H1 (cell line): ENCODE measurements at regions not wholly inside any gene's neighbourhood (a gene's known extent, or its start where the extent isn't known, plus 50 kb on each side); places are given as distances from the start of the nearest gene placed in this dataset.
A peak's percentile ranks its signal among the peaks of the same experiment; 100 is the strongest.

Experiments used
- CTCF ChIA-PET: fragments of 300-600 bp; sonication (Branson Sonifier 250); formaldehyde crosslinking; loops from one replicate; lab custom pipeline; 2021; ENCODE audit not compliant: partially characterized antibody; lab: Charles Lee
- POLR2A ChIA-PET: fragments of 300-600 bp; sonication (Branson Sonifier 250); formaldehyde crosslinking; loops from one replicate; lab custom pipeline; 2021; ENCODE audit warnings: inconsistent platforms; ENCODE audit not compliant: partially characterized antibody; lab: Charles Lee
- DNase-seq, 2 experiments: peaks; one replicate each; pipeline versions ENCODE4 v3.0.0 to v3.0.0-alpha.2; 2010 to 2022; ENCODE audit warnings: low spot score in 2 of 2, low read depth in 1 of 2, mixed read lengths in 1 of 2
- FAIRE-seq: peaks from 2 replicates; lab custom pipeline; 2011; peaks lifted over from hg19 to GRCh38; lab: Jason Lieb, UNC
- H2AFZ ChIP-seq: 2 replicates; pipeline ENCODE4 v1.8.1; 2012; ENCODE audit warnings: low read length, inconsistent platforms
- H2AK5ac ChIP-seq: 2 replicates; pipeline ENCODE4 v1.6.1; 2013; ENCODE audit warnings: low read depth, low read length
- H2BK120ac ChIP-seq: replicated peaks from 2 replicates; pipeline ENCODE3; 2013; ENCODE audit warnings: low read depth, low read length, inconsistent platforms
- H2BK12ac ChIP-seq: 2 replicates; pipeline ENCODE4 v1.6.1; 2013; ENCODE audit warnings: low read depth, low read length
- H2BK15ac ChIP-seq: 2 replicates; pipeline ENCODE4 v1.6.1; 2013; ENCODE audit warnings: low read length
- H2BK20ac ChIP-seq: 2 replicates; pipeline ENCODE4 v1.6.1; 2013; ENCODE audit warnings: low read length
- H2BK5ac ChIP-seq: 2 replicates; pipeline ENCODE4 v1.6.1; 2013; ENCODE audit warnings: low read depth, low read length
- H3K14ac ChIP-seq: 2 replicates; pipeline ENCODE4 v1.6.1; 2013; ENCODE audit warnings: inconsistent platforms; ENCODE audit not compliant: insufficient read length
- H3K18ac ChIP-seq: 2 replicates; pipeline ENCODE4 v1.6.1; 2013; ENCODE audit warnings: low read length; ENCODE audit errors: extremely low read depth
- H3K23ac ChIP-seq: 2 replicates; pipeline ENCODE4 v1.6.1; 2013; ENCODE audit warnings: inconsistent platforms; ENCODE audit not compliant: insufficient read length
- H3K23me2 ChIP-seq: 2 replicates; pipeline ENCODE4 v1.6.1; 2013; ENCODE audit warnings: low read depth, low read length
- H3K27ac ChIP-seq: 2 replicates; pipeline ENCODE4 v1.6.1; 2011; ENCODE audit warnings: low read depth, low read length, inconsistent platforms
- H3K27me3 ChIP-seq, 4 experiments: replicated peaks in 1 of 4; 1 replicate in 1 of 4; 2 replicates in 3 of 4; pipeline versions ENCODE4 v1.6.1 to v1.8.1; 2011 to 2013; ENCODE audit warnings: low read length in 3 of 4, mild to moderate bottlenecking in 3 of 4, inconsistent platforms in 2 of 4, mixed read lengths in 2 of 4, moderate library complexity in 1 of 4; ENCODE audit not compliant: control insufficient read depth in 3 of 4, insufficient read depth in 3 of 4; ENCODE audit errors: extremely low read depth in 1 of 4
- H3K36me3 ChIP-seq, 4 experiments: 2 replicates each; pipeline versions ENCODE4 v1.6.1 to v1.8.1; 2011 to 2013; ENCODE audit warnings: mild to moderate bottlenecking in 4 of 4, low read length in 3 of 4, moderate library complexity in 2 of 4, control low read depth in 1 of 4, inconsistent platforms in 1 of 4; ENCODE audit not compliant: insufficient read depth in 4 of 4, control insufficient read depth in 2 of 4
- H3K4ac ChIP-seq: replicated peaks from 2 replicates; pipeline ENCODE3; 2013; ENCODE audit warnings: low read length, low read depth, mixed read lengths, inconsistent platforms; ENCODE audit not compliant: insufficient read length
- H3K4me1 ChIP-seq, 4 experiments: replicated peaks in 1 of 4; 1 replicate in 1 of 4; 2 replicates in 3 of 4; pipeline versions ENCODE4 v1.6.1 to v1.8.1; 2011 to 2013; ENCODE audit warnings: low read length in 3 of 4, inconsistent platforms in 2 of 4, mixed read lengths in 1 of 4; ENCODE audit not compliant: insufficient read depth in 4 of 4, control insufficient read depth in 3 of 4
- H3K4me2 ChIP-seq, 2 experiments: 2 replicates each; pipeline versions ENCODE4 v1.6.1 to v1.8.1; 2011 to 2013; ENCODE audit warnings: low read depth in 2 of 2, low read length in 2 of 2, control low read depth in 1 of 2, inconsistent platforms in 1 of 2, mild to moderate bottlenecking in 1 of 2; ENCODE audit not compliant: insufficient read depth in 1 of 2
- H3K4me3 ChIP-seq, 4 experiments: fragments of 200-600, 300-600 bp in 1 of 4; sonication (generic), shearing (Covaris generic), sonication (Bioruptor Twin) in 1 of 4; 2 replicates each; pipeline versions ENCODE4 v1.5.1 to v1.8.1; 2011 to 2016; ENCODE audit warnings: low read length in 4 of 4, low read depth in 3 of 4, control low read depth in 2 of 4, inconsistent platforms in 2 of 4, mild to moderate bottlenecking in 2 of 4, mixed read lengths in 1 of 4, moderate library complexity in 1 of 4; ENCODE audit not compliant: insufficient read depth in 2 of 4; ENCODE audit errors: extremely low read depth in 1 of 4
- H3K56ac ChIP-seq: replicated peaks from 2 replicates; pipeline ENCODE3; 2013; ENCODE audit warnings: low read depth, mild to moderate bottlenecking, mixed read lengths, low read length, inconsistent platforms; ENCODE audit not compliant: insufficient read length
- H3K79me1 ChIP-seq: 2 replicates; pipeline ENCODE4 v1.6.1; 2013; ENCODE audit warnings: low read depth, low read length, control low read depth
- H3K79me2 ChIP-seq, 2 experiments: 2 replicates each; pipeline versions ENCODE4 v1.6.1 to v1.8.1; 2012 to 2013; ENCODE audit warnings: low read length in 2 of 2, mild to moderate bottlenecking in 2 of 2, inconsistent platforms in 1 of 2; ENCODE audit not compliant: insufficient read depth in 2 of 2, control insufficient read depth in 1 of 2
- H3K9ac ChIP-seq, 4 experiments: replicated peaks in 1 of 4; 1 replicate in 1 of 4; 2 replicates in 3 of 4; pipeline versions ENCODE4 v1.6.1 to v1.8.1; 2011 to 2013; ENCODE audit warnings: low read depth in 3 of 4, low read length in 3 of 4, control low read depth in 2 of 4, mild to moderate bottlenecking in 2 of 4, moderate library complexity in 2 of 4, inconsistent platforms in 1 of 4; ENCODE audit errors: extremely low read depth in 1 of 4
- H3K9me3 ChIP-seq, 2 experiments: 2 replicates each; pipeline versions ENCODE4 v1.6.1 to v1.8.1; 2012 to 2013; ENCODE audit warnings: mild to moderate bottlenecking in 2 of 2, moderate library complexity in 2 of 2, control low read depth in 1 of 2, inconsistent platforms in 1 of 2, low read depth in 1 of 2, low read length in 1 of 2, mixed read lengths in 1 of 2; ENCODE audit not compliant: insufficient read depth in 2 of 2
- H4K20me1 ChIP-seq, 2 experiments: replicated peaks in 1 of 2; 2 replicates each; pipeline versions ENCODE3 to v1.8.1; 2011 to 2013; ENCODE audit warnings: inconsistent platforms in 2 of 2, low read length in 2 of 2, mild to moderate bottlenecking in 1 of 2; ENCODE audit not compliant: insufficient read depth in 2 of 2, control insufficient read depth in 1 of 2
- H4K5ac ChIP-seq: 2 replicates; pipeline ENCODE4 v1.6.1; 2013; ENCODE audit warnings: low read length, low read depth, mixed read lengths, inconsistent platforms; ENCODE audit not compliant: insufficient read length
- H4K8ac ChIP-seq: 2 replicates; pipeline ENCODE4 v1.8.0; 2013; ENCODE audit warnings: mild to moderate bottlenecking, moderate library complexity, low read length, inconsistent platforms; ENCODE audit not compliant: insufficient read depth; ENCODE audit errors: extremely low read depth
- H4K91ac ChIP-seq: replicated peaks from 2 replicates; pipeline ENCODE3; 2013; ENCODE audit warnings: low read length, mixed read lengths, inconsistent platforms; ENCODE audit not compliant: insufficient read length
- ASH2L ChIP-seq: fragments of 200-600, 300-600 bp; sonication (generic); IDR thresholded peaks from one replicate; pipeline ENCODE4 v1.7.1; 2017; ENCODE audit warnings: low read length
- BCL11A ChIP-seq, 2 experiments: IDR thresholded peaks; one replicate each; pipeline ENCODE4 v1.6.1; 2011; ENCODE audit warnings: low read depth in 2 of 2, low read length in 2 of 2, mild to moderate bottlenecking in 2 of 2
- JUN ChIP-seq: IDR thresholded peaks from 2 replicates; pipeline ENCODE4 v1.6.1; 2011; ENCODE audit warnings: low read depth, mild to moderate bottlenecking, improper control_type of control experiment, low read length
- POLR2AphosphoS5 ChIP-seq: IDR thresholded peaks from 2 replicates; pipeline ENCODE4 v1.6.1; 2011; ENCODE audit warnings: low read depth, low read length
- RFX5 ChIP-seq: IDR thresholded peaks from 2 replicates; pipeline ENCODE4 v1.6.1; 2011; ENCODE audit warnings: low read depth, low read length, improper control_type of control experiment, borderline replicate concordance
- SRF ChIP-seq: IDR thresholded peaks from 2 replicates; pipeline ENCODE4 v1.6.1; 2011; ENCODE audit warnings: mild to moderate bottlenecking, low read depth, low read length, moderate library complexity
- TAF1 ChIP-seq: IDR thresholded peaks from 2 replicates; pipeline ENCODE4 v1.6.1; 2011; ENCODE audit warnings: mild to moderate bottlenecking, low read depth, low read length
- TAF7 ChIP-seq: optimal IDR thresholded peaks from 2 replicates; pipeline ENCODE3; 2011; ENCODE audit warnings: low read depth, mild to moderate bottlenecking, inconsistent platforms, low read length, moderate library complexity, borderline replicate concordance
- WGBS, 2 experiments: shearing (Covaris generic) in 1 of 2; methylation state at CpG; one replicate each; pipeline versions ENCODE4 v1.1.6 to v1.1.7; 2013 to 2015; ENCODE audit warnings: low lambda C conversion rate in 2 of 2, mixed read lengths in 2 of 2, inconsistent platforms in 1 of 2, low coverage in 1 of 2, missing lambda C conversion rate in 1 of 2; ENCODE audit not compliant: insufficient replicate concordance in 2 of 2, insufficient coverage in 1 of 2, insufficient read length in 1 of 2; ENCODE audit errors: extremely low coverage in 1 of 2, missing lambda C conversion rate in 1 of 2; 5-methylcytosine and 5-hydroxymethylcytosine counted together
- TF ChIP-seq, protein P1 (sequence below): IDR thresholded peaks from 2 replicates; pipeline ENCODE4 v1.6.1; 2011; ENCODE audit warnings: low read depth, mild to moderate bottlenecking, low read length; ENCODE audit not compliant: insufficient read depth

DNA sequence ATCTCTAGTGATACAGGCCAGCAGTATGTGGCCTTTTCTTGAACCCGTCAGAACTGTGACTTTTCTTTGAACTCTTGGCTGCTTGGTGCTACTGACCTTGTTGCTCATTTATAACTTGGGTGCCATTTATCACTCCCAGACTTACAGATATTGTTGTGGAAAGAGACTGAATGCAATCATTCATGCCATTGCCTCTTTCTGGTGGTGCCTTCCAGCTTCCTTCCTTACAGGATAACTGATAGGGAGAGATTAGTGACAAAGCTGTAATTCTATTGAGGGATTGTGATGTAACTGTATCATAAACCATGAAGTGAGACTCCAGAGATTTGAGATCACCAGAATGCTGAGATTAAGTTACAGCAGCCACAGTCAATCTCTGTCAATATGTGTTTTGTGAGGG lies 256.5 kb downstream of the USP25 start:
- FAIRE-seq (no peak), DNase-seq (no peak)
- H3K27me3 ChIP-seq: no peaks in the 10 kb centered on the region
- H2BK5ac ChIP-seq: no peak overlapping the region
- H3K14ac ChIP-seq: no peak overlapping the region
- H2BK120ac ChIP-seq: no peak overlapping the region
- H3K18ac ChIP-seq: no peak overlapping the region
- H3K36me3 ChIP-seq: no peaks in the 10 kb centered on the region
- no peak for TF ChIP-seq ASH2L
- TF ChIP-seq BCL11A (IDR thresholded peaks at IDR 0.05; ENCODE audit: low read depth in 2 of 2, low read length in 2 of 2): no peak
- TF ChIP-seq SRF: no peak
- TF ChIP-seq, protein P1, sequence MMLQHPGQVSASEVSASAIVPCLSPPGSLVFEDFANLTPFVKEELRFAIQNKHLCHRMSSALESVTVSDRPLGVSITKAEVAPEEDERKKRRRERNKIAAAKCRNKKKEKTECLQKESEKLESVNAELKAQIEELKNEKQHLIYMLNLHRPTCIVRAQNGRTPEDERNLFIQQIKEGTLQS: no peak
- no peak for TF ChIP-seq JUN
- no peak for TF ChIP-seq TAF1
- no peak for TF ChIP-seq RFX5
- TF ChIP-seq TAF7: no peak
- no peak for TF ChIP-seq POLR2AphosphoS5
- H3K4me2 ChIP-seq: no peak overlapping the region
- H3K79me1 ChIP-seq: no peaks in the 10 kb centered on the region
- H4K91ac ChIP-seq: no peak overlapping the region
- H3K4me1 ChIP-seq: no peaks in the 10 kb centered on the region
- CTCF ChIA-PET: no interaction called here
- H3K23ac ChIP-seq: no peak overlapping the region
- no peak overlapping the region for H3K4ac ChIP-seq
- no peaks in the 10 kb centered on the region for H3K23me2 ChIP-seq
- H2AK5ac ChIP-seq: no peak overlapping the region
- H2AFZ ChIP-seq: peak overlapping the region; percentile 59; the same call in 1 of the 2 replicates
- no peak overlapping the region for H3K9ac ChIP-seq
- no peak overlapping the region for H4K5ac ChIP-seq
- H3K56ac ChIP-seq: no peak overlapping the region
- 100% methylated on average over 1 of the region's 1 CpG; no CpG with 5 or more reads in 1 of the 2 experiments for WGBS, 2 experiments
- H2BK12ac ChIP-seq: no peak overlapping the region
- H4K20me1 ChIP-seq: no peaks in the 10 kb centered on the region
- H4K8ac ChIP-seq: no peak overlapping the region
- H3K27ac ChIP-seq: no peak overlapping the region
- no peak overlapping the region for H2BK20ac ChIP-seq
- H3K4me3 ChIP-seq: no peak overlapping the region
- POLR2A ChIA-PET: no interaction called here
- H3K9me3 ChIP-seq: no peaks in the 10 kb centered on the region
- H2BK15ac ChIP-seq: no peak overlapping the region
- H3K79me2 ChIP-seq: no peaks in the 10 kb centered on the region
